22Rv1 (cell line): ENCODE measurements at regions not wholly inside any gene's neighbourhood (a gene's known extent, or its start where the extent isn't known, plus 50 kb on each side); places are given as distances from the start of the nearest gene placed in this dataset.

ENCODE experiments used
- ZFX ChIP-seq: fragments of 450-650 bp; IDR thresholded peaks from 2 replicates; pipeline ENCODE4 v1.6.1; 2017; ENCODE audit warnings: antibody characterized with exemption, borderline replicate concordance
- TF ChIP-seq, protein P1 (sequence below): fragments of 450-650 bp; IDR thresholded peaks from 2 replicates; pipeline ENCODE4 v1.5.1; 2017; ENCODE audit warnings: mild to moderate bottlenecking

- TF ChIP-seq, protein P1, sequence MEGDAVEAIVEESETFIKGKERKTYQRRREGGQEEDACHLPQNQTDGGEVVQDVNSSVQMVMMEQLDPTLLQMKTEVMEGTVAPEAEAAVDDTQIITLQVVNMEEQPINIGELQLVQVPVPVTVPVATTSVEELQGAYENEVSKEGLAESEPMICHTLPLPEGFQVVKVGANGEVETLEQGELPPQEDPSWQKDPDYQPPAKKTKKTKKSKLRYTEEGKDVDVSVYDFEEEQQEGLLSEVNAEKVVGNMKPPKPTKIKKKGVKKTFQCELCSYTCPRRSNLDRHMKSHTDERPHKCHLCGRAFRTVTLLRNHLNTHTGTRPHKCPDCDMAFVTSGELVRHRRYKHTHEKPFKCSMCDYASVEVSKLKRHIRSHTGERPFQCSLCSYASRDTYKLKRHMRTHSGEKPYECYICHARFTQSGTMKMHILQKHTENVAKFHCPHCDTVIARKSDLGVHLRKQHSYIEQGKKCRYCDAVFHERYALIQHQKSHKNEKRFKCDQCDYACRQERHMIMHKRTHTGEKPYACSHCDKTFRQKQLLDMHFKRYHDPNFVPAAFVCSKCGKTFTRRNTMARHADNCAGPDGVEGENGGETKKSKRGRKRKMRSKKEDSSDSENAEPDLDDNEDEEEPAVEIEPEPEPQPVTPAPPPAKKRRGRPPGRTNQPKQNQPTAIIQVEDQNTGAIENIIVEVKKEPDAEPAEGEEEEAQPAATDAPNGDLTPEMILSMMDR = no peak
- TF ChIP-seq ZFX = no peak
These were observed 124.3 kb downstream of the GLI2 start for GRCh38 chr2:120859814-120860578.
